ENCODE measurements at regions not wholly inside any gene's neighbourhood (a gene's known extent, or its start where the extent isn't known, plus 50 kb on each side); places are given as distances from the start of the nearest gene placed in this dataset.
"Not testable (repeated sequence)": the region's sequence is repeated elsewhere in the genome, so short reads cannot be mapped to it uniquely, and the experiment has no call there.

GRCh38 chrX:63275127-63275526 is 76.0 kb downstream of the SPIN4 start:
- Histone ChIP-seq H3K36me3 (no peaks in the 10 kb centered on the region), H3K9me3 (no peaks in the 10 kb centered on the region), H3K27ac (no peak overlapping the region), H3K4me1 (no peaks in the 10 kb centered on the region), H3K27me3 (ENCODE audit: low read depth) (no peaks in the 10 kb centered on the region), H3K4me3 (no peak overlapping the region)
- ATAC-seq (peak; percentile 45 to 63), DNase-seq (no peak)
- intact Hi-C loops (cut with DNase I): no loop called here
- TF ChIP-seq, protein P1, sequence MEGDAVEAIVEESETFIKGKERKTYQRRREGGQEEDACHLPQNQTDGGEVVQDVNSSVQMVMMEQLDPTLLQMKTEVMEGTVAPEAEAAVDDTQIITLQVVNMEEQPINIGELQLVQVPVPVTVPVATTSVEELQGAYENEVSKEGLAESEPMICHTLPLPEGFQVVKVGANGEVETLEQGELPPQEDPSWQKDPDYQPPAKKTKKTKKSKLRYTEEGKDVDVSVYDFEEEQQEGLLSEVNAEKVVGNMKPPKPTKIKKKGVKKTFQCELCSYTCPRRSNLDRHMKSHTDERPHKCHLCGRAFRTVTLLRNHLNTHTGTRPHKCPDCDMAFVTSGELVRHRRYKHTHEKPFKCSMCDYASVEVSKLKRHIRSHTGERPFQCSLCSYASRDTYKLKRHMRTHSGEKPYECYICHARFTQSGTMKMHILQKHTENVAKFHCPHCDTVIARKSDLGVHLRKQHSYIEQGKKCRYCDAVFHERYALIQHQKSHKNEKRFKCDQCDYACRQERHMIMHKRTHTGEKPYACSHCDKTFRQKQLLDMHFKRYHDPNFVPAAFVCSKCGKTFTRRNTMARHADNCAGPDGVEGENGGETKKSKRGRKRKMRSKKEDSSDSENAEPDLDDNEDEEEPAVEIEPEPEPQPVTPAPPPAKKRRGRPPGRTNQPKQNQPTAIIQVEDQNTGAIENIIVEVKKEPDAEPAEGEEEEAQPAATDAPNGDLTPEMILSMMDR (IDR thresholded peaks at IDR 0.05): peak; percentile 68

DNA sequence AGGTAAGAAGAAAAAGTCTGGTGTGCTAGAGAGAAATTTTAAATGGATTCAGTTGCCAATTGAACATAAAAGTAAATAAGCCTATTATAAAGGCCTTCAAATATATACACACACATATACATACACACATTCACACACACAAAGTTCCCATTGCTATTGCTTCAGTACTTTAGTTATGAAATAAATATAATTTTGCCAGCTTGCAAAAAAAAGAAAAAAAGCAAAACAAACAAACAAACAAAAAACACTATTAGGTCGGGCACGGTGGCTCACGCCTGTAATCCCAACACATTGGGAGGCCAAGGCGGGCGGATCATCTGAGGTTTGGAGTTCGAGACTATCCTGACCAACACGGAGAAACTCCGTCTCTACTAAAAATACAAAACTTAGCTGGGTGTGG is 80.3 kb downstream of the SPIN4 start:
- no peak overlapping the region for H3K4me3 ChIP-seq
- TF ChIP-seq, protein P1 (IDR thresholded peaks at IDR 0.05): no peak
- no peaks in the 10 kb centered on the region for H3K27me3 ChIP-seq (ENCODE audit: low read depth)
- H3K36me3 ChIP-seq: no peaks in the 10 kb centered on the region
- ATAC-seq (no peak), DNase-seq (no peak)
- no peaks in the 10 kb centered on the region for H3K4me1 ChIP-seq
- H3K27ac ChIP-seq: no peak overlapping the region
- H3K9me3 ChIP-seq: no peaks in the 10 kb centered on the region
- intact Hi-C loops (cut with DNase I): no loop called here

DNA sequence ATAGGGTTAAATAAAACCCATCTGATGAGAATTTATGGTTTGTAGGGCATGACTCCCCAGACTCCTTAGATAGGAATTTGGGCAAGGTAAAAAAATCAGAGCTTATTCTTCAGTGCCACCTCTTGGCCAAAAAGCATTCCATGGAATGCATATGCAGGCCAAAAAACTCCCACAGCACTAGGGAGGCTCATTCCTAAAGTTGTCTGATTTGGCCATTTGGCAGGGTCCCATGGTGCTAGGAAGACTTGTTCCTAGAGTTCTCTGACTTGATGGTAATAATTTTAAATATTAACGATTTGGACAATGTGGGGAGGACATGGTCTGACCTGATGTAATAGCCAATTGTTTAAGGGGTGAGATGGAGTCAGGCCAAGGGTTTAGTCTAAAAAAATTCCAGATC is 93.0 kb downstream of the SPIN4 start:
- TF ChIP-seq, protein P1 (IDR thresholded peaks at IDR 0.05): no peak
- intact Hi-C loops (cut with DNase I): no loop called here
- ATAC-seq: no peak

GRCh38 chrX:63250253-63250868 is 100.8 kb downstream of the SPIN4 start:
- Histone ChIP-seq H3K36me3 (no peaks in the 10 kb centered on the region), H3K4me3 (no peak overlapping the region), H3K27me3 (ENCODE audit: low read depth) (no peaks in the 10 kb centered on the region), H3K27ac (no peak overlapping the region), H3K9me3 (no peaks in the 10 kb centered on the region), H3K4me1 (no peaks in the 10 kb centered on the region)
- intact Hi-C loops (cut with DNase I): no loop called here
- no peak for DNase-seq
- TF ChIP-seq, protein P1 (IDR thresholded peaks at IDR 0.05): peak; percentile 89
- peak; percentile 83 to 91 for ATAC-seq

More for the DNA sequence above, 93.0 kb downstream of the SPIN4 start:
- no peak for DNase-seq
- no peaks in the 10 kb centered on the region for H3K9me3 ChIP-seq
- no peak overlapping the region for H3K27ac ChIP-seq
- no peak overlapping the region for H3K4me3 ChIP-seq
- H3K4me1 ChIP-seq: no peaks in the 10 kb centered on the region
- H3K27me3 ChIP-seq (ENCODE audit: low read depth): no peaks in the 10 kb centered on the region
- H3K36me3 ChIP-seq: no peaks in the 10 kb centered on the region

- intact Hi-C loops (cut with DNase I); ATAC-seq; DNase-seq: not testable (repeated sequence)
Observed at GRCh38 chrX:63242689-63243088, 108.4 kb downstream of the SPIN4 start.

DNA sequence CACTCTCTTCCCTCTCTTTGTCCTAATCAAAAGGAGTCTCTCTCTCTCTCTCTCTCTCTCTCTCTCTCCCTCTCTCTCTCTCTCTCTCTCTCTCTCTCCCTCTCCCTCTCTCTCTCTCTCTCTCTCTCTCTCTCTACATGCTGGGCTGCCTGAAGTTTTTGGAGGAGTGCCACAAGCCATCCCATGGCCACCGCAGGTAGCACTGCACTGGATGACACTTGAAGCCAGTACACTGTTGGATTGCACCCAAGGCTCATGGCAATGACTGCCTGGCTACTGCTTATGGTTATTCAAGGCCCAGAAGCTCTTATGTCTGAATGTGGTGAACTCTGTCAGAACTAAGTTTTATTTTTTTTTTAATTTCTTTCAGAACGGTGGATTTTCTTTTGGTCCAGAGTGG is 115.2 kb downstream of the SPIN4 start:
- ATAC-seq: peak in 1 of 2 donors; percentile 64
- intact Hi-C loops (cut with DNase I); H3K9me3 ChIP-seq: not testable (repeated sequence)

More at GRCh38 chrX:63242689-63243088, 108.4 kb downstream of the SPIN4 start:
- H3K36me3 ChIP-seq; H3K27ac ChIP-seq; H3K4me3 ChIP-seq; H3K4me1 ChIP-seq; H3K9me3 ChIP-seq; H3K27me3 ChIP-seq (ENCODE audit: low read depth): not testable (repeated sequence)

GRCh38 chrX:63233013-63233412 is 118.1 kb downstream of the SPIN4 start:
- intact Hi-C loops (cut with DNase I); H3K4me3 ChIP-seq; H3K4me1 ChIP-seq; H3K9me3 ChIP-seq; ATAC-seq; DNase-seq; H3K27me3 ChIP-seq (ENCODE audit: low read depth); H3K36me3 ChIP-seq; H3K27ac ChIP-seq: not testable (repeated sequence)

More for the DNA sequence above, 115.2 kb downstream of the SPIN4 start:
- not testable (repeated sequence) for H3K4me3 ChIP-seq; H3K4me1 ChIP-seq; DNase-seq; H3K27ac ChIP-seq; H3K36me3 ChIP-seq; H3K27me3 ChIP-seq (ENCODE audit: low read depth)

GRCh38 chrX:63218202-63218601 is 132.9 kb downstream of the SPIN4 start:
- H3K4me3 ChIP-seq; H3K4me1 ChIP-seq; H3K27ac ChIP-seq; ATAC-seq; H3K36me3 ChIP-seq; H3K27me3 ChIP-seq (ENCODE audit: low read depth); intact Hi-C loops (cut with DNase I); H3K9me3 ChIP-seq; DNase-seq: not testable (repeated sequence)

GRCh38 chrX:63217549-63217948 is 133.6 kb downstream of the SPIN4 start:
- H3K27me3 ChIP-seq (ENCODE audit: low read depth); H3K4me1 ChIP-seq; H3K36me3 ChIP-seq; ATAC-seq; intact Hi-C loops (cut with DNase I); DNase-seq; H3K4me3 ChIP-seq; H3K27ac ChIP-seq; H3K9me3 ChIP-seq: not testable (repeated sequence)

DNA sequence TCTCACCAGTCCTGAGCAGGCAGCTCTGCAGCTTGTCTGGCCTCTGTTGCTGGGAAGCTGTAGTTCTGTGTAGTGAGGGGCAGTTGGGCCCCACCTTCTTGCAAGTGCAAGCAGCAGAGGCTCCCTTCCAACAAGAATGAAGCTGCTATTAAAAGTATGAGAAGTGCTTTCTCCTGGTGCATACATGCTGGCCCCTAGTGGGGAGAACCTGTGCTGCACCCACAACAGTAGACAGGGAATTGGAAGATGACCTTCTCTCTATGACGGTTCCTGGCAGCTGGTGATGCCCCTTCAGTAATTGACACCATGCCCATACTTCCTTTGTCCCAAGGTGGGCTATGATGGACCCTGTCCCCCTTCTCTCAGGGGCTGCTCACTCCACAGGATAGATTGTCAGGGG is 141.5 kb downstream of the SPIN4 start:
- H3K36me3 ChIP-seq; H3K4me1 ChIP-seq; intact Hi-C loops (cut with DNase I); DNase-seq; H3K9me3 ChIP-seq; H3K4me3 ChIP-seq; H3K27me3 ChIP-seq (ENCODE audit: low read depth); H3K27ac ChIP-seq: not testable (repeated sequence)
- ATAC-seq: peak; percentile 64 to 68
